T-cell (primary cell): ENCODE measurements at regions not wholly inside any gene's neighbourhood (a gene's known extent, or its start where the extent isn't known, plus 50 kb on each side); places are given as distances from the start of the nearest gene placed in this dataset.

ENCODE experiments used
- ATAC-seq, 4 experiments: fragments of 200-7000 bp in 3 of 4; fragments of 150-1000 bp in 1 of 4; cut with Tn5 transposase; replicated peaks in 1 of 4; 1 replicate in 3 of 4; 2 replicates in 1 of 4; pipeline ENCODE4 v1.10.0; 2021; ENCODE audit warnings: moderate library complexity in 3 of 4, mild to moderate bottlenecking in 2 of 4, moderate number of reproducible peaks in 1 of 4
- CTCF ChIA-PET, 2 donors: fragments of 300-600 bp; sonication (Branson Sonifier 250); formaldehyde crosslinking; loops; one replicate each; lab custom pipeline; 2022; ENCODE audit warnings: antibody characterized with exemption in 2 of 2; lab: Charles Lee
- POLR2A ChIA-PET, 2 donors: fragments of 300-600 bp; sonication (Branson Sonifier 250); formaldehyde crosslinking; loops; one replicate each; lab custom pipeline; 2022; ENCODE audit warnings: antibody characterized with exemption in 2 of 2; lab: Charles Lee
- DNase-seq, 35 experiments: peaks; one replicate each; pipeline versions ENCODE4 v3.0.0 to v3.0.0-alpha.2; 2013 to 2023
- H3K27ac ChIP-seq: one replicate; pipeline ENCODE4 v1.5.1; 2013; ENCODE audit warnings: low read length
- H3K27me3 ChIP-seq, 2 experiments: replicated peaks in 1 of 2; 1 replicate in 1 of 2; 2 replicates in 1 of 2; pipeline versions ENCODE4 v1.6.1 to v1.7.0; 2013; ENCODE audit warnings: low read length in 1 of 2, mixed read lengths in 1 of 2; ENCODE audit not compliant: control insufficient read depth in 2 of 2, insufficient read depth in 2 of 2; ENCODE audit errors: extremely low read depth in 1 of 2
- H3K36me3 ChIP-seq, 2 donors: 1 replicate in 1 of 2; 2 replicates in 1 of 2; pipeline versions ENCODE4 v1.6.1 to v1.7.0; 2013; ENCODE audit warnings: low read length in 1 of 2; ENCODE audit not compliant: control insufficient read depth in 2 of 2, insufficient read depth in 1 of 2; ENCODE audit errors: extremely low read depth in 1 of 2
- H3K4me1 ChIP-seq, 2 experiments: 1 replicate in 1 of 2; 2 replicates in 1 of 2; pipeline versions ENCODE4 v1.6.1 to v1.7.0; 2013; ENCODE audit warnings: low read length in 2 of 2, mixed read lengths in 1 of 2; ENCODE audit not compliant: insufficient read depth in 2 of 2, control insufficient read depth in 1 of 2; ENCODE audit errors: extremely low read depth in 1 of 2
- H3K4me3 ChIP-seq, 2 donors: 1 replicate in 1 of 2; 2 replicates in 1 of 2; pipeline versions ENCODE4 v1.5.1 to v1.7.0; 2013; ENCODE audit warnings: mild to moderate bottlenecking in 2 of 2, low read length in 1 of 2, moderate library complexity in 1 of 2; ENCODE audit not compliant: control insufficient read depth in 1 of 2; ENCODE audit errors: extremely low read depth in 1 of 2
- H3K9me3 ChIP-seq: 2 replicates; pipeline ENCODE4 v1.7.0; 2013
- H3K27ac Mint-ChIP-seq, 2 donors: one replicate each; pipeline ENCODE4 v1.8.0; 2020 to 2021; ENCODE audit warnings: mild to moderate bottlenecking in 2 of 2, mixed read lengths in 2 of 2
- H3K27me3 Mint-ChIP-seq, 2 donors: one replicate each; pipeline ENCODE4 v1.8.0; 2021 to 2022; ENCODE audit warnings: mixed read lengths in 2 of 2
- H3K36me3 Mint-ChIP-seq: one replicate; pipeline ENCODE4 v1.8.0; 2021; ENCODE audit warnings: mixed read lengths
- H3K4me1 Mint-ChIP-seq, 3 donors: one replicate each; pipeline ENCODE4 v1.8.0; 2020 to 2022; ENCODE audit warnings: mixed read lengths in 3 of 3, mild to moderate bottlenecking in 1 of 3
- H3K4me3 Mint-ChIP-seq, 3 donors: one replicate each; pipeline ENCODE4 v1.8.0; 2020 to 2022; ENCODE audit warnings: mild to moderate bottlenecking in 3 of 3, mixed read lengths in 3 of 3, moderate library complexity in 3 of 3
- H3K9me3 Mint-ChIP-seq, 3 donors: one replicate each; pipeline ENCODE4 v1.8.0; 2020 to 2022; ENCODE audit warnings: mixed read lengths in 3 of 3
- whole genome bisulfite sequencing: methylation state at CpG from one replicate; pipeline ENCODE4 v1.1.5; 2013; ENCODE audit warnings: missing lambda C conversion rate; ENCODE audit not compliant: insufficient coverage; 5-methylcytosine and 5-hydroxymethylcytosine counted together

GRCh38 chr20:56760610-56761009 is 131.5 kb downstream of the TFAP2C start:
- WGBS, result 100% methylated on average over 2 of the region's 6 CpGs
- Histone ChIP-seq H3K4me3 (no peak overlapping the region), H3K36me3 (no peaks in the 10 kb centered on the region), H3K27me3 (peaks cover 0 to 7% of the 10 kb centered on the region in 2 experiments), H3K4me1 (no peaks in the 10 kb centered on the region), H3K9me3 (no peaks in the 10 kb centered on the region), H3K27ac (no peak overlapping the region)
- peaks cover 0 to 5% (median 4%) of the 10 kb centered on the region in 3 donors for H3K9me3 Mint-ChIP-seq
- CTCF ChIA-PET, result no interaction called here
- no peaks in the 10 kb centered on the region for H3K36me3 Mint-ChIP-seq
- no peak for DNase-seq
- peaks cover 0 to 4% of the 10 kb centered on the region in 2 donors for H3K27me3 Mint-ChIP-seq
- POLR2A ChIA-PET, result no interaction called here
- no peak overlapping the region for H3K27ac Mint-ChIP-seq
- no peak for ATAC-seq
- H3K4me1 Mint-ChIP-seq, result no peaks in the 10 kb centered on the region
- no peak overlapping the region for H3K4me3 Mint-ChIP-seq

- H3K27ac Mint-ChIP-seq, result no peak overlapping the region
- DNase-seq (no peak), ATAC-seq (no peak)
- no peak overlapping the region for H3K4me3 Mint-ChIP-seq
- H3K9me3 Mint-ChIP-seq, result peaks cover 0 to 5% (median 4%) of the 10 kb centered on the region in 3 donors
- Histone ChIP-seq H3K4me3 (no peak overlapping the region), H3K36me3 (no peaks in the 10 kb centered on the region), H3K27ac (no peak overlapping the region), H3K27me3 (peaks cover 0 to 7% of the 10 kb centered on the region in 2 experiments), H3K9me3 (no peaks in the 10 kb centered on the region), H3K4me1 (no peaks in the 10 kb centered on the region)
- ChIA-PET POLR2A (no interaction called here), CTCF (no interaction called here)
- H3K27me3 Mint-ChIP-seq, result peaks cover 0 to 4% of the 10 kb centered on the region in 2 donors
- no peaks in the 10 kb centered on the region for H3K4me1 Mint-ChIP-seq
- WGBS, result 89% methylated on average over 2 of the region's 2 CpGs
- no peaks in the 10 kb centered on the region for H3K36me3 Mint-ChIP-seq
These were observed 132.3 kb downstream of the TFAP2C start for GRCh38 chr20:56761393-56761792.

- Mint-ChIP-seq H3K4me3 (no peak overlapping the region), H3K27me3 (peaks cover 0 to 3% of the 10 kb centered on the region in 2 donors), H3K9me3 (peaks cover 0 to 4% (median 4%) of the 10 kb centered on the region in 3 donors), H3K4me1 (no peaks in the 10 kb centered on the region), H3K36me3 (no peaks in the 10 kb centered on the region), H3K27ac (no peak overlapping the region)
- WGBS, result 93% methylated on average over 3 of the region's 4 CpGs
- Histone ChIP-seq H3K4me1 (no peaks in the 10 kb centered on the region), H3K9me3 (no peaks in the 10 kb centered on the region), H3K27ac (no peak overlapping the region), H3K4me3 (no peak overlapping the region), H3K36me3 (no peaks in the 10 kb centered on the region), H3K27me3 (peaks cover 0 to 7% of the 10 kb centered on the region in 2 experiments)
- ATAC-seq (no peak), DNase-seq (no peak)
- CTCF ChIA-PET, result no interaction called here
- POLR2A ChIA-PET, result no interaction called here
These were observed 133.3 kb downstream of the TFAP2C start for GRCh38 chr20:56762401-56762800.

DNA sequence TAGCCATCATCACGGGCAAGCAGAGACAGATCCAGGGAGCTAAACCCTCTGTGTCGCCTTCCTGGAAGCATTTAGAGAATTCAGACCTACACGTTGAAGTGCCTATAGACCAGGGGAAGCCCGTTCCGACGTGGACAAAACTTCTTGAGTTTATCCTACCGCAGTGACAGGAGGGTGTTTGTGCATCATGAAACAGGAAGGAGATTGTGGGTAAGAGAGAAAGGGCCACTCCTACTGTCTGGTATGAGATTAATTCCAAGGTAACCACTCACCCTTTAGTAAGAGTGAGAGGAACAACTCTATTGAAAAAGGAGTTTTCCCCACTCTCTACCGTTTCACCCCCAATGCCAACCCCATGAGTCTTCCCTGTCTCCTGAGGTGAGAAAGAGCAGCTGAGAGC is 133.7 kb downstream of the TFAP2C start:
- H3K27ac Mint-ChIP-seq, result no peak overlapping the region
- no peak for ATAC-seq
- CTCF ChIA-PET, result no interaction called here

GRCh38 chr20:56764671-56765070 is 135.6 kb downstream of the TFAP2C start:
- POLR2A ChIA-PET, result no interaction called here
- H3K4me3 Mint-ChIP-seq, result no peak overlapping the region
- H3K9me3 ChIP-seq, result no peaks in the 10 kb centered on the region

More for the DNA sequence above, 133.7 kb downstream of the TFAP2C start:
- H3K27me3 Mint-ChIP-seq, result no peaks in the 10 kb centered on the region
- WGBS, result 71% methylated on average over 1 of the region's 8 CpGs
- H3K9me3 ChIP-seq, result no peaks in the 10 kb centered on the region
- H3K9me3 Mint-ChIP-seq, result peaks cover 0 to 4% (median 0%) of the 10 kb centered on the region in 3 donors
- POLR2A ChIA-PET, result no interaction called here
- DNase-seq, result no peak
- no peak overlapping the region for H3K4me3 ChIP-seq
- H3K4me3 Mint-ChIP-seq, result no peak overlapping the region
- peaks cover 0 to 7% of the 10 kb centered on the region in 2 experiments for H3K27me3 ChIP-seq
- H3K4me1 ChIP-seq, result no peaks in the 10 kb centered on the region
- H3K36me3 ChIP-seq, result no peaks in the 10 kb centered on the region
- H3K36me3 Mint-ChIP-seq, result no peaks in the 10 kb centered on the region
- no peak overlapping the region for H3K27ac ChIP-seq
- H3K4me1 Mint-ChIP-seq, result no peaks in the 10 kb centered on the region

GRCh38 chr20:56765172-56766073 is 136.3 kb downstream of the TFAP2C start:
- H3K4me3 ChIP-seq, result no peak overlapping the region
- Mint-ChIP-seq H3K4me1 (no peaks in the 10 kb centered on the region), H3K27ac (no peak overlapping the region), H3K36me3 (no peaks in the 10 kb centered on the region), H3K4me3 (no peak overlapping the region), H3K9me3 (peaks cover 0 to 4% (median 0%) of the 10 kb centered on the region in 3 donors), H3K27me3 (no peaks in the 10 kb centered on the region)
- CTCF ChIA-PET, result no interaction called here
- H3K9me3 ChIP-seq, result no peaks in the 10 kb centered on the region
- WGBS, result 61% methylated on average over 12 of the region's 12 CpGs
- DNase-seq (no peak), ATAC-seq (no peak)
- H3K27ac ChIP-seq, result no peak overlapping the region
- peaks cover 0 to 4% of the 10 kb centered on the region in 2 experiments for H3K27me3 ChIP-seq
- POLR2A ChIA-PET, result no interaction called here
- no peaks in the 10 kb centered on the region for H3K36me3 ChIP-seq
- H3K4me1 ChIP-seq, result no peaks in the 10 kb centered on the region

More at GRCh38 chr20:56764671-56765070, 135.6 kb downstream of the TFAP2C start:
- H3K27ac ChIP-seq, result no peak overlapping the region
- Mint-ChIP-seq H3K4me1 (no peaks in the 10 kb centered on the region), H3K36me3 (no peaks in the 10 kb centered on the region), H3K27me3 (no peaks in the 10 kb centered on the region), H3K9me3 (peaks cover 0 to 4% (median 0%) of the 10 kb centered on the region in 3 donors), H3K27ac (no peak overlapping the region)
- no peaks in the 10 kb centered on the region for H3K4me1 ChIP-seq
- 84% methylated on average over 4 of the region's 15 CpGs for WGBS
- H3K27me3 ChIP-seq, result peaks cover 0 to 4% of the 10 kb centered on the region in 2 experiments
- ATAC-seq (no peak), DNase-seq (no peak)
- CTCF ChIA-PET, result no interaction called here
- H3K4me3 ChIP-seq, result no peak overlapping the region
- no peaks in the 10 kb centered on the region for H3K36me3 ChIP-seq
